NB4 (cell line): ENCODE measurements at regions not wholly inside any gene's neighbourhood (a gene's known extent, or its start where the extent isn't known, plus 50 kb on each side); places are given as distances from the start of the nearest gene placed in this dataset.
"Not testable (repeated sequence)": the region's sequence is repeated elsewhere in the genome, so short reads cannot be mapped to it uniquely, and the experiment has no call there.

Experiments used
- DNase-seq: peaks from one replicate; pipeline ENCODE4 v3.0.0; 2010; ENCODE audit warnings: low read depth
- H3K4me3 ChIP-seq: one replicate; pipeline ENCODE4 v1.5.1; 2011; ENCODE audit warnings: mild to moderate bottlenecking, low read depth, low read length, moderate library complexity
- MYC ChIP-seq: IDR thresholded peaks from 2 replicates; pipeline ENCODE4 v1.6.1; 2011; ENCODE audit warnings: low read depth, low read length
- POLR2A ChIP-seq: IDR thresholded peaks from 2 replicates; pipeline ENCODE4 v1.6.1; 2011; ENCODE audit warnings: mild to moderate bottlenecking; ENCODE audit not compliant: insufficient read length; ENCODE audit errors: extremely low read depth
- TF ChIP-seq, protein P1 (sequence below): IDR thresholded peaks from 2 replicates; pipeline ENCODE4 v1.6.1; 2011; ENCODE audit warnings: low read depth, low read length
- TF ChIP-seq, protein P2 (sequence below): IDR thresholded peaks from one replicate; pipeline ENCODE4 v1.5.1; 2012; ENCODE audit warnings: low read depth, low read length

DNA sequence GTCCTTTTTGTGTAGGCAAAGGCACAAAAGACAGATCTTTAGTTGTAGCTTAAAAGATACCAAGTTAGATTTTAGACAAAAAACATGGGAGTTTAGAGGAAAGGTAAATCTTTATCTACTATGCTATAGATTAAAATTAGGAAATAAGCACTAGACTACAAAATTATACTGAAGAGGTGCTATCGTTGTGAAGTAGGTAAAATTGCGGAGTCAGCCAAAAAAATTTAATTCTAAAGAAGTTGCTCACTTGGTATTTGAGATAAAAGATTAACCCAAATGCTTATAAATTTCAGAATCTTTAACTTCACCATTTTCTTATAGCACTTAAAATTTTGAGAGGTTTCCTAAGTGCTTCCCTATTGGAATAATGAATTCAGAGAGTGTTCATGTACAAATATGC, 604.1 kb downstream of the GRXCR1 start:
- TF ChIP-seq POLR2A (no peak), MYC (no peak)
- TF ChIP-seq, protein P1, sequence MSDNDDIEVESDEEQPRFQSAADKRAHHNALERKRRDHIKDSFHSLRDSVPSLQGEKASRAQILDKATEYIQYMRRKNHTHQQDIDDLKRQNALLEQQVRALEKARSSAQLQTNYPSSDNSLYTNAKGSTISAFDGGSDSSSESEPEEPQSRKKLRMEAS = no peak
- TF ChIP-seq, protein P2, sequence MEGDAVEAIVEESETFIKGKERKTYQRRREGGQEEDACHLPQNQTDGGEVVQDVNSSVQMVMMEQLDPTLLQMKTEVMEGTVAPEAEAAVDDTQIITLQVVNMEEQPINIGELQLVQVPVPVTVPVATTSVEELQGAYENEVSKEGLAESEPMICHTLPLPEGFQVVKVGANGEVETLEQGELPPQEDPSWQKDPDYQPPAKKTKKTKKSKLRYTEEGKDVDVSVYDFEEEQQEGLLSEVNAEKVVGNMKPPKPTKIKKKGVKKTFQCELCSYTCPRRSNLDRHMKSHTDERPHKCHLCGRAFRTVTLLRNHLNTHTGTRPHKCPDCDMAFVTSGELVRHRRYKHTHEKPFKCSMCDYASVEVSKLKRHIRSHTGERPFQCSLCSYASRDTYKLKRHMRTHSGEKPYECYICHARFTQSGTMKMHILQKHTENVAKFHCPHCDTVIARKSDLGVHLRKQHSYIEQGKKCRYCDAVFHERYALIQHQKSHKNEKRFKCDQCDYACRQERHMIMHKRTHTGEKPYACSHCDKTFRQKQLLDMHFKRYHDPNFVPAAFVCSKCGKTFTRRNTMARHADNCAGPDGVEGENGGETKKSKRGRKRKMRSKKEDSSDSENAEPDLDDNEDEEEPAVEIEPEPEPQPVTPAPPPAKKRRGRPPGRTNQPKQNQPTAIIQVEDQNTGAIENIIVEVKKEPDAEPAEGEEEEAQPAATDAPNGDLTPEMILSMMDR = no peak
- DNase-seq = no peak
- H3K4me3 ChIP-seq = no peak overlapping the region

DNA sequence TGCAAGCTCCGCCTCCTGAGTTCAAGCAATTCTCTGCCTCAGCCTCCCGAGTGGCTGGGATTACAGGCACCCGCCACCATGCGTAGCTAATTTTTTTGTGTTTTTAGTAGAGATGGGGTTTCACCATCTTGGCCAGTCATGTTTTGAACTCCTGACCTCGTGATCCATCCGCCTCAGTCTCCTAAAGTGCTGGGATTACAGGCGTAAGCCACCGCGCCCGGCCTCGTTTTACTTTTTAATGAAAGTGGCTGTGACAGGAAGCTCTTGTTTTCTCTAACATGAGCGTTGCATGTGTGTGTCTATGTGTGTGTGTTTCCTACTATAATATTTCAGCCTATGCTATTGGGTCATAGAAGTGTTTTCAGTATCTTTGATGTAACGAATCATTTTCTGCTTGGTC, 613.3 kb downstream of the GRXCR1 start:
- DNase-seq, H3K4me3 ChIP-seq: not testable (repeated sequence)

DNA sequence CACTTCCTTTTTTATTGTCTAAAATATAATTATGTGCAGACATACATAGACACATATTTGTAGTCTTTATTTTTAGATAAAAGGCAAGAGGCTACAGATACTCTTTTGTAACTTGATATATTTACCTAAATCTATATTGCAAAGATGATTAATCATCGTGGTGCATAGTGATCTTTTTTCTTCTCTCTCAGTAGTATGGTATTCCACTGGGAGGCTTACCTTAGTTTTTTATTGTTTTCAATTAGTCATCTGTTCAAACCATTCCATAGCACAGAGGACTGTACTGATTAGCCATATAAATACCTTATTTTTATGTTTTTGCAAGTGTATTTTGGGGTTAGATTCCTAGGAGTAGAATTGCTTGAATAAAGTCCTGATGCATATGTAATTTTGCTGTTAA, 619.7 kb downstream of the GRXCR1 start:
- H3K4me3 ChIP-seq = no peak overlapping the region
- no peak for DNase-seq
- TF ChIP-seq MYC (no peak), POLR2A (no peak)
- TF ChIP-seq, protein P1 = no peak
- TF ChIP-seq, protein P2 = no peak

DNA sequence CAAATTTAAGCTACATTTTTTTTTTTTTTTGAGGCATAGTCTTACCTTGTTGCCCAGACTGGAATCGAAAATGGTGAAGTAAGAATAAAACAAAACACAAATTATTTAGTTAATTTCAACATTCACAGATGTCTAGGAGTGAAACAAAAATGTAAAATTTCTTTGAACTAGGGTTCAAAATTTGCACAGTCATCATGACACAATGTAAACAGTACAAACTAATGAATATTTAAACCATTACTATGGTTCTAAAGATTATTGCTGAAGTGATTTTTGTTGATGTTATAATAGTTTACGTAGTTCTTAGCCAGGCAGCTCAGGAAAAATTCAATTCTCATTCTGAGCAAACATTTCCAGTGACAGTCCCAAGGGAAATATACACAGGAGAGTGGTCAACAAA, 633.1 kb downstream of the GRXCR1 start:
- no peak for DNase-seq
- H3K4me3 ChIP-seq = no peak overlapping the region
- TF ChIP-seq POLR2A (no peak), MYC (no peak)
- TF ChIP-seq, protein P1 = no peak
- TF ChIP-seq, protein P2 = no peak

DNA sequence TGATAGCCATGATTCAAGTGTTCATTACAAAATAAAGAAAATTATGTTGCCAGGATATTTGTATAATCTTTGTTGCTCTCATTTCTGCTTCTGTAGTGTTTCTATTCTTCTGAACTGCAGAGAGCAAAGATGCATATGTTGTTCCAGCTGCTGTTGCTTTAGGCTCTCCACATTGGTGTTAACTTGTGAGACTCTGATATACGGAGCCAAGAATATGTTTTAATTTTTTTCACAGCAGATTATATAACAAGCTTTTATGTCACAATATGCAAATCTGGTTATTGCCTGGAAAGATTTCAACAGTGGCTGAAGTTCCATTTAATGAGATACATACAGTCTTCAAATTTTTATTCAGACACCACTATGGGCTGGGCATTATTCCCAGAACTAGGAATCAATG, 655.0 kb downstream of the GRXCR1 start:
- H3K4me3 ChIP-seq = no peak overlapping the region
- DNase-seq = no peak
- TF ChIP-seq, protein P2 = no peak
- no peak for TF ChIP-seq POLR2A
- TF ChIP-seq MYC = no peak
- TF ChIP-seq, protein P1 = no peak

DNA sequence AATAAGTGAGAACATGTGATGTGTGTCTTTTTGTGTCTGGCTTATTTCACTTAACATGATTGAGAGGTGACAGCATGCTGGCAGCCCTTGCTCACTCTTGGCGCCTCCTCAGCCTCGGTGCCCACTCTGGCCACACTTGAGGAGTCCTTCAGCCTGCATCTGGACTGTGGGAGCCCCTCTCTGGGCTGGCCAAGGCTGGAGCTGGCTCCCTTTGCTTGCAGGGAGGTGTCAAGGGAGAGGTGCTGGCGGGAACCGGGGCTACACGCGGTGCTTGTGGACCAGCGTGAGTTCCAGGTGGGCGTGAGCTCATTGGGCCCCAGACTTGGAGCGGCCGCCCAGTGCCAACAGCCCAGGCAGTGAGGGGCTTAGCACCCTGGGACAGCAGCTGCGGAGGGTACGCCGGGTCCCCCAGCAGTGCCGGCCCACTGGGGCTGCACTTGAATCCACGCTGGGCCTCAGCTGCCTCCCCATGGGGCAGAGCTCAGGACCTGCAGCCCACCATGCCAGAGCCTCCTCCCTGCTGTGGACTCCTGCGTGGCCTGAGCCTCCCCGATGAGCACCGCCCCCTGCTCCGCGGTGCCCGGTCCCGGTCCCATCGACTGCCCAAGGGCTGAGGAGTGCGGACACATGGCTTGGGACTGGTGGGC, 658.6 kb downstream of the GRXCR1 start:
- no peak for DNase-seq
- TF ChIP-seq, protein P1 = no peak
- TF ChIP-seq MYC (no peak), POLR2A (no peak)
- TF ChIP-seq, protein P2 = no peak
- no peak overlapping the region for H3K4me3 ChIP-seq
